Endometrial microvascular endothelial cells (primary cell): ENCODE measurements at regions not wholly inside any gene's neighbourhood (a gene's known extent, or its start where the extent isn't known, plus 50 kb on each side); places are given as distances from the start of the nearest gene placed in this dataset.

ENCODE experiments used
- in situ Hi-C: cut with HindIII; loops from 2 replicates; pipeline ENCODE4 v1.10.0; 2017; ENCODE audit warnings: low sequenced_read_pairs, low pct_unique_long_range_greater_than_20kb; ENCODE audit errors: inconsistent ontology term

DNA sequence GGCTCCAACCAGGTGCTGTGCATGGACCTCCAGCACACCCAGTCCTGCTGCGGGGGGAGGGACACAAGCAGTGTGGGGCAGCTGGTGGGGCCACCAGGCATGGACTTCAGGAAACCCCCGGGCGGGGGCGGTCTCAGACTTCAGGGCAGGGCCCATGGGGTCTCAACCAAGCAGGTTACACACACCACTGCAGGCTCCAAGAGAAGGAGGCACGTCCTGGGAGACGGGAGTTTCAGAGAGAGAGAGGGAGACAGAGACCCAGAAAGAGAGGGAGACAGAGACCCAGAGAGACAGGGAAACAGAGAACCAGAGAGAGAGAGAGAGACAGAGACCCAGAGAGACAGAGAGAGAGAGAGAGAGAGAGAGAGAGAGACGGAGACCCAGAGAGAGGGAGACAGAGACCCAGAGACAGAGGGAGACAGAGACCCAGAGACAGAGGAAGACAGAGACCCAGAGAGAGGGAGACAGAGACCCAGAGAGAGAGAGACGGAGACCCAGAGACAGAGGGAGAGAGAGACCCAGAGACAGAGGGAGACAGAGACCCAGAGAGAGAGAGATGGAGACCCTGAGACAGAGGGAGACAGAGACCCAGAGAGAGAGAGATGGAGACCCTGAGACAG is 128.9 kb downstream of the NCOR2 start:
- in situ Hi-C loops: no loop called here

DNA sequence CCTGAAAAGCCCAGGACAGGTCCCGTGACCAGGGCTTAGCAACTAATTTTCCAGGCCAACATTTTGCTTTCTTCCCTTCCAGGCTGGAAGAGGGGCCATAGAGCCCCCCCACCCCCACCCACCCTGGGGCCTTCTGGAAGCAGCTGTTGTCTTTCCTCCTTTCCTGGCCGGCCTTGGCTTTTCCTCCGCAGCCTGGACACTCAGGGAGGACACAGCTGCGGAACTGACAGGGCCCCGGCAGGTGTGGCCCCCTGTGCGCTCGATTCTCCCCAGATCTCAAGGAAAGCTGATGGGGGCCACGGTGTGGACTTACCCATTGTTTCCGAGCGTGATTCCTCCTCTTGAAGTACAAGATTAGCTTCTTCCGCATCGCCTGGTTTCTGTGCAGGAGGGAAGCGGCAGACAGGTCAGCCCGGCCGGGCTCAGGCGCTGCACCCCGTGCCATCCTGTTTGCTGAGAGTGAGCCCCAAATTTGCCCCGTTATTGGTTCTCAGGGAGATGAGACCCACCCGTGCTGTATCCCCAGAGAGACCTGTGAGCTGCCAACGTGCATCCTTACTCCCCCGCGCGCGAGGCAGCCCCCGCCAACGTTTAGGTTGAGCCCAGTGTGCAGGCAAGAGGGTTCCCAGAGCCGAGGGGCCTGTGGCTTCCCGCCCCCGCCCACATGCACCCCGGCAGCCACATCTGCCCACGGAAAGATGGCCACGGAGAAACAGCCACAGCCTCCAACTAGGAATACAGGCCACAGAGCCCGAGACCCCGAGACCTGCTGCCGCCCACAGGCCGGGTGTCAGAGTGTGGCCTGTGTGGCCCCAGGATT is 129.6 kb downstream of the NCOR2 start:
- in situ Hi-C loops: no loop called here

DNA sequence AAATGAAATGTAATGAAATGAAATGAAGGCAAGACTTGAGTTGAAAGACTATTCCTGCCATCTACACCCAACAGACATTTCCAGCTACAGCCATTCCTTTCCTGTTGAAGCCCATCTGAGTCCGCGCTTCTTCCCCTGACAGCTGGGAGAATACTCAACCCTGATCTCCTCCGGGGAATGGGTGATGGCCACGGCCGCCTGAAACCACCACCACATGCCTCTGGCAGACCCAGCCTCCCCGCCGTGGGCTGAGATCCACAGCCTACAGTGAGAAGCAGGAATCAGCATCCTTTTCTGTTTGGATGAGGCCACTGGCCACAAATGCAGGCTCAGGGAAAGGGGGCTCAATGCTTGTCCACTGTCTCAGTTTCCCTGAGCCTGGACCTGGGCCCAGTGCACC is 130.3 kb downstream of the NCOR2 start:
- in situ Hi-C loops: no loop called here

DNA sequence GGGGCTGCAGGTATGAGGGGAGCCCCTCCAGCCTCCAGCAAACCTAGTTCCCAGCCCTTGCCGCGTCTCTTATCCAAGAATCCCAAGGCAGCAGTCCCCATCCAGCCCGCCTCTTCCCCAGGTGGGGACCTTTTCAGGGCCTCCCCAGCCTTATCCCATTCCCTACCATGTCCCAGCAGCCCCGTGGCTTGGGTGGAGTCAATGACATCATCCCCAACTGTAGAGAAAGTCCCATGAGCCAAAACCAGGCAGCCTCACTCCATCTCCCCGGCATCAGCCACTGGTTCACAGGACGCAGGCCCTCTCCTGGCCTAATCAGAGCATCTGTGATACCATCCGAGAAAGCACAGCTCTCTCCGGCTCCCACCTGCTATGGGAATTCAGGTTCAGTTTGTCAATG is 131.0 kb downstream of the NCOR2 start:
- in situ Hi-C loops: no loop called here

DNA sequence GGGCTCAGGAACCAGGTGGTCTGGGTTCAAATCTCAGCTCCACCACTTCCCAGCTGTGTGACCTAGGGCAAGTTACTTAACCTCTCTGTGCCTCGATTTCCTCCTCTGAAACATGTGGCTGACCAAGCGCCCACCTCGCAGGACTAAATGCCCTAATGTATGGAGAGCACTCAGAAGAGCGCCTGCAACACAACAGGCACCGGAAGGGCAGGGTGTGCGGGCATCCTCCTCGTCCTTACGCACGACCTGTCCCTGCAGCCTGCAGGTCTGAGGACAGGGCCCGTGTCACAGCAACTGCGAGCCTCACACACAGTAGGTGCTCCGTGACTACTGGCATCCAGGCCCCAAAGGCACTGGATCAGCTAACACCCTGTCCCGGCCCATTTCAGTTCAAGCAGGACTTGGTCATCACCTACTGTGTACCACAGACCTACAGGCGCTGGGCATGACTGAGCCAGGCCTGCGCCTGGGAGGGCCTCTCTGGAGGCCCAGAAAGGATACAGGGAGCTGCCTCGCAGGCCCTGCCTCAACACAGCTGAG is 131.5 kb downstream of the NCOR2 start:
- in situ Hi-C loops: no loop called here

DNA sequence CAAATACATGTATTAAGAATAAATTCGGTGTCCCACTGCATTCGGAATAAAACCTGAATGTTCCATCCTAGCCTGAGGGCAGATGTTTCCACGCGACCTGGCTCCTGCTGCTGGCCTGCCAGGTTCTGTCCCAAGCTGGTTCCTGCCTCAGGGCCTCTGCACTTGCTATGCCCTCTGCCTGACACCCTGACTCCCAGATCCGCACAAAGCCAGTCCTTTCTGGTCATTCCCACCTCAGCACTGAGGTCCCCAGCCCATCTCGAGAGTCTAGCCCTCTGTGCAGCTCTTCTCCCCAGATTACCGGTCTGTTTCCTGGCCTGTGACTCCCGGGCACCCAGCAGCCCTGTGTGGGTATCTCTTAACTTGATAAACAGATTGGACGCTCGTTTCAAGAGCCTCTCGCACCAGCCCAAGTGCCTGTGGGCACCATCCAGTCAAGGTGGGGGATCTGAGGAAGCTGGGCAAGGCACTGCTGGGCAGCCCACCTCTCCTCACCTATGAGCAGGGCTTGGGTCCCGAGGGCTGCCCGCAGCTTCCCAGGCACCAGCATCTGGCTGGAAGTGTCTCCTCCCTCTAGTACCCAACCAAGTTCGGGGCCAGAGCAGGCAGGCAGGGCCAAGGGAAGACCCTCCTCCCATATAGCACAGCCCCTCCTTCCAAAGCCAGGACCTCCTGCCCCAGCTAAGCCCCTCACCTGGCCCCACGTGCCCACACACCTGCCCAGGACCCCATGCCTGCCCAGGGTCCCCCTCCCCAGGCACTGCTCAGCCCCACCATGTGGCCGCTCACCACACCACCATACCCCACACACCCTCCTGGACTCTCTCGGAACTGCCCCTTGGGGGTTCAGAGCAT is 132.2 kb downstream of the NCOR2 start:
- in situ Hi-C loops: no loop called here

DNA sequence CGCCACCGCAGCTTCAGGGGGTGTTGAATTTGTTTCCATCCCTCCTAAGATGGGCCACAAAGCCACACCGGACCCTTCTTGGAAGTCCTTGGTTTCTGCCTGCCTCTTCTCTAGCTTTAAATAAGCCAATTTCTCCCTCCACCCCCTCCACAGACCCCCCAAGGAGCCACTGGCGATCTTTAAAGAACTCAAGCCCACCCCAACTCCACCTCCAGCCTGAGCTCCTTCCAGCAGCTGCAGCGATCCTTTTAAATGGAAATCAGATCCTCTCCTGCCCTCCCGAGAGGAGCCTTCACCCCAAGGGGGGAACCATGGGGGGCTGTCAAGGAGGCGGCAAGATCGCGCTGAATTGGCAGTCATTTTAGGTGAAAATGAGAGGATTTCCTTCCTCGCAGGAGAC is 133.1 kb downstream of the NCOR2 start:
- in situ Hi-C loops: no loop called here

DNA sequence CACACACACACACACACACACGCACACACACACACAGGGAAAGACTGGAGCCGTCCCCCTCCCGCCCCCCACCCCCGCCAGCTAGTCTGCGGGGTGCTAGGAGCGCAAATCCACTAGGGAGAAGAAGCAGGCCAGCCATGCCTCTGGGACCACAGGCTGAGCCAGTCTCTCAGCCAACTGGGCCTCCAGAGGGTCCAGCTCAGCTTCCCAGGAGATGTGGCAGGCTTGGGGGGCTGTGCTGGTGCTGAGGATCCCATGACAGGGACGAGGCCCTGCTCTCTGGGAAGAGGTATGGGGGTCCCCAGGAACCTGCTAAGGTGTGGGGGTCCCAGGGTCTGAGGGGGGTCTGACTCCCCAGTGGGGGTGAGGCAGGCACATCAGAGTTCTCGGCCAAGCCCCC is 133.5 kb downstream of the NCOR2 start:
- in situ Hi-C loops: no loop called here

DNA sequence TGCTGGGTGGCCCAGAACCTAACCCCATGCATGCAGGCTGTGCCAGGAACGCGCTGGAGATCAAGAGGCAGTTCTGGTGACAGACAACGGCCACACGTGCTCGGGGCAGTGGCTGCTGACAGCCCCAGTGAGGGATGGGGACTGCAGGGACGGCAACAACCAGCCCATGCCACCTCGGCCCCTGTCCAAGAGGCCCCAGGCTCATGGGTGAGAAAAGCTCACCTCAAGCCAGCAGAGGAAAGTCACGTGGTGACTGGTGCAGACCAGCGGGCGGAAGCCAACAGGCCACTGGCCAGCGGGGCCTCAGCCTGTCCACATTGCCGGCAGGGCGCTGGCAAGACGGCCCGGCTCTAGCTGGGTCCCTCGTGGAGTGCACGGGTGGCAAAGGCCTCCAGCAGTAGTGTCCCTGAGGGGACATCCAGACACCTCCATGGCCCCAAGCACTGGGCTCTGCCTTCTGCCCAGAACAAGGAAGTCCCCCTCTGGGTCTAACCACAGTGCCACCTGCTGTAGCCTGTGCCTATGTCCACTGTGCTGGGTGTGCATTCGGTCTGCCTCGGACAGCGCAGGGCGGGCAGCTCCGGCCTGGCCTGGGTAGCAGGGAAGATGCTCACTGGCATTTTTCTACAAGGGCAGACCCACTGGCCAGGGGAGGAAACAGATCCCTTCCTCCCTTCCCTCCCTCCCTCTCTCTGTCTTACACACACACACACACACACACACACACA is 134.1 kb downstream of the NCOR2 start:
- in situ Hi-C loops: no loop called here

DNA sequence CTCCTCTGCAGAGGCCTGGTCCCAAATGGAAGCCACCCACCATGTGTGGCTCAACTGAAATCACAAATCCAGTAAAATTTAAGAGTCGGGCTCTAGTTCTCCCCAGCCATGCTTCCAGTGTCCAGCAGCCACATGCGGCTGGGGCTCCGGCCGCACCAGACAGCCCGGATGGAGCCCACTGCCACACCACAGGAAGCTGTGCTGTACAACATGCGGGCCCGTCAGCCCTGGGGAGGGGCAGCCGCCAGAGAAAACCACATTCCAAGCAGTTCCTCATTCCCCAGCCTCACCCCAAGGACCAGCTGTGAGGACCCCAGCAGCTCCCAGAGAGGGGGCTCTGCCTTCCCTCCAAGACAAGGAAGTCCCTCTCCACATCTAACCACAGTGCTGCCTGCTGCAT is 135.0 kb downstream of the NCOR2 start:
- in situ Hi-C loops: no loop called here

DNA sequence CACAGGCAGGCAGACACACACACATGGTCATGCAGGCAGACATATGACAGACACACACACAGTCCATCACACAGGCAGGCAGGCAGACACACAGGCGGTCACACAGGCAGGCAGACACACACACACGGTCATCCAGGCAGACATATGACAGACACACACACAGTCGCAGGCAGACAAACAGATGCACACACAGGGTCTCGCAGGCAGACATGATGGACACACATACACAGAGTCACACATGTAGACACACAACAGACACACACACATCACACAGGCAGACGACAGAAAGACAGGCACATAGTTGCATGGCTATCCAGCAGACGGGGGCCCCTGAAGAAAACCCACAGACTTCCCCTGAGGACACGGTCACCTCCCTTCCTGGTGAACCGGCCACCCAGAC is 135.4 kb downstream of the NCOR2 start:
- in situ Hi-C loops: no loop called here

DNA sequence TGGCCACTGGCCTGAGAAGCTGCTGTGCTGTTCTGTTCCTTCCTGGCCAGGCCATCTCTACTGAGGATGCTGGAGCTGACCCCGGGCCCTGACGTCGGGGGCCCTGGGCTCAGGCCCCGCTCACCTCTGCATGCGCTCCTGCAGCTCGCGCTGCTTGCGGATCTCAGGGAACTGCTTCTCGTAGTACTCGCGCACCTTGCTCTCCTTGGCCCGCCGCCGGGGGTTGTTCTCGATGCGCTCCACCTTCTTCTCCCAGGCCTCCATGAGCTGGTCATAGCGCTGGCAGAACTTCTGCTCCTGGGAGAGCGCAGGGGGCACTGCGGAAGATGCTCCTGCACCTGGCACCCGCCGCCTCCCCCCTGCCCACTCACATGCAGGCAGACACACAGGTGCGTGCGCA is 135.6 kb downstream of the RFLNA start:
- in situ Hi-C loops: no loop called here

DNA sequence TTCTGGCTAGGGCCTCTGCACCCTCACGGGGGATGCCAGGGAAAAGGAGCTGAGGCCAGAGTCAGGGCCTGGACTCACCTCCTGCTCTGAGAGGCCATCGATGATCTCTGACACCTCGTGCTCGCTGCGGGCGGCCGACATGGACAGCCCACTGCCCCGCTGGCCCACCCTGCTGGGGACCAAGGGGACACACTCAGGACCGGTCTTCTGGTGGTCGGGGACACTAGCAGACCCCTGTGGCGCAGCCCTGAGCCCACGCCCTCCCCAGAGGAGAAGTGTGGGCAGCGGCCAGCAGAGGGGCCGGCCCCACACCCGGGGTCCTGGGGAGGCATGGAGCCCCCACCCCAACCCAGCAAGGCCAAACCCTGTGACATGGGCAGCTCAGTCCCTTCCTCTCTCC is 134.6 kb downstream of the RFLNA start:
- in situ Hi-C loops: no loop called here

DNA sequence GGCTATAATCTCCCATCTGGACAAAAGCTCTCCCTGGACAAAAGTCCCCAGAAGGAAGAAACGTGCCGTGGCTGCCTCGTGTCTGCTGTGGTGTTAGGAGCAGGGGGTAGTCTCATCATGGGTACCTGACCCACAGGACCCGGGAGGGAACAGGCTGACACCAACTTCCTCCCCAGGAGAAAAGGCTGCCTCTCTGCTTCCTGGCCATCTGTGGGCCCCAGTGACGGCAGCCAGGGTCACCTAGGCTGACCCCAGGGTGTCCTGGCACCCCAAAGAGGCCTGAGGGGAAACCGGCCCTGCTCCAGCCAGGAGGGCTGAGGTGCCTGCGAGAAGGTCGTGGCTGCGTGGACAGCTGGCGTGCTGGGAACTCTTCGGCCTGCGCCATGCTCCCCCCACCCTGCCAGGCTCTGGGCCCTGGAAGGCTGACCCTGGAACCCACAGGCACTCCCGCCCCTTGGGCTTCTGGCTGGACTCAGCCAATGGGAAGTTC is 133.9 kb downstream of the RFLNA start:
- in situ Hi-C loops: no loop called here

DNA sequence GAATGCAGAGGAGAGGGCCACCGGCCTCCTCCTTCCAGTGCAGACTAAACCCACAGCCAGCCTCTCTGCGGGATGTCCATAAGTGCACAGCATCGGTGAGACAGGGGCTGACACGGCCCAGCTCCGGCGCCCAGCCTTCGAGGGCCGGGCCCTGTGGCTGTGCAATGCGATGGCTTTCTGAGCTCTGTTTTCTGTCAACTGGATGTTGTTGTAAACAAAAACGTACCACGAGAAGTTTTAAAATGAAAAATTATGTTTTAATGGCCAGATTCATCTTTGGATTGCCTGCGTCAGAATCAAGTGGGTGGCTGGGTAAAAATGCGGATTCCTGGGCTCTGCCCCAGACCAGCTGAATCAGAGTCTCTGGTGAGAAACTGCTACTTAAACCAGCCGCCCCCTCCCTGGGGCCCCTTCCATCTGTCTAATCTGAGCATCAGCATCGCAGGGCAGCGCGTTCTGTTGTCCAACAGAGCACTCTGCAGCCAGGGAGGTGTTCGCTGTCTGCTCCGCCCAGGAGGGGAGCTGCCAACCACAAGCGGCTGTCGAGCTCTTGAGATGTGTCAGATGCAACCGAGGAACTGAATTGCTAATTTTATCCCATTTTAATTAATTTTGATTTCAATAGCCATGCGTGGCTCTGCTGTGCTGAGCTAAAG is 133.4 kb downstream of the RFLNA start:
- in situ Hi-C loops: no loop called here

DNA sequence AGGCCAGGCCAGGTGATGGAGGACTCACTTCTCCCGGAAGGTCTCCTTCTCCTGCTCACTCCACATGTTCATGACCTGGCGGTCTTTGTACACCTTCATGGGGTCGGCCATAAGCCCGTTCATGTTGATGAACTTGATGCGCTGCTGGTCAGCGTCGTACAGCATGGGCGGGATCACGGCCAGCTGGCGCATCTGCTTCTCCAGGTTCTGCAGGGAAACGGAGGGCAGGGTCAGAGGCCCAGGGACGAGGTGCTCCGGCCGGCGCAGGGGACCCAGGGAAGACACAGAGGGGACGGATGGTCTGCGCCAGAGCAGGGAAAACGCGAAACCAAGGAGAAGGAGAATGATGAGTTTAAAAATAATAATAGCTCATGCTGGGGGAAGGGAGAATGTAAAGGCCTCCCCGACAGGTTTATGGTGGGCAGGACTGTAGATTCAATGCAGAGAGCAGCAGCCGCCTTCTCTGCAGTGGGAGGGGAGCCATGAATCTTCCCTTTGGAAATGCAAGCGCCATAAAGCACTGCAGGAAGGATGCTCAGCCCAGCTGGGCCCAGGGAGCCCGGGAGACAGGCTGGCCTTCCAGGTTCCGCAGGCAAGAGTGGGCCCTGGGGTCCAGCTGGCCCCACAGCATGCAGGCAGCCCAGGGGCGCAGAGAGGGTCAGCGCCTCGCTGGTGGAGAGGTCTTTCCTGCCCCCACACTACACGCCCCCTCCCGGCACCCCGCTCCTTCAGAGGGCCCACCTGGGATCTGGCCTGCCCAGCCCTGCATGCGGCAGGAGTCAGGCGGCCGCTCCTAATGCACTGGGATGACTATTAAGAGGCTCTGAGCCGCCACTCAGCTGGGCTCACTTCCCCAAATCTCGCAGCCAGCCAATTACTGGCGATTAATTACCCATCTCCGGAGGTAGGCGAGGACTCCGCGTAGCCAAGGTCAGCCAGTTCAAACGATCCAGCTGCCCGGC is 132.0 kb downstream of the RFLNA start:
- in situ Hi-C loops: no loop called here

DNA sequence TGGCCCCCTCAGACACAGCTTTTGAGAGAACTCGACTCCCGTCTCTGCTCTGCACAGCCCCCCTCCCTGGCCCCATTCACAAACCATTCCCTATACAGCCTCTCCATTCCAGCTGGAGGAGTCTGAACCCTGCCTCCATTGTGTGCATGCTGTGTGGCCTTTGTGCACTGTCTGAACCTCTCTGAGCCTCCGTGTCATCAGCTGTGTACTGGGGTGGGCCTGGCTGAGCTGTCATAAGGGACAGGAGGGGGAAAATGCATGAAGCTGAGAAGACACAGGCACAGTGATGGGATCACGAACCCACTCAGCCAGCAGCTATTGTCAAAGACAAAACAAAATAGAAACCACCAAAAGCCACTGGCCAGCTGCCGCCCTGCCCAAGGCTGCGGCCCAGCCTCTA is 130.8 kb downstream of the RFLNA start:
- in situ Hi-C loops: no loop called here
